DMS 273 treated with DMSO at 0.1 percent for 48 hours (cell line): ENCODE measurements at regions not wholly inside any gene's neighbourhood (a gene's known extent, or its start where the extent isn't known, plus 50 kb on each side); places are given as distances from the start of the nearest gene placed in this dataset.

Source experiments
- DNase-seq: peaks from one replicate; lab custom pipeline; 2025; lab: John Stamatoyannopoulos, UW

DNA sequence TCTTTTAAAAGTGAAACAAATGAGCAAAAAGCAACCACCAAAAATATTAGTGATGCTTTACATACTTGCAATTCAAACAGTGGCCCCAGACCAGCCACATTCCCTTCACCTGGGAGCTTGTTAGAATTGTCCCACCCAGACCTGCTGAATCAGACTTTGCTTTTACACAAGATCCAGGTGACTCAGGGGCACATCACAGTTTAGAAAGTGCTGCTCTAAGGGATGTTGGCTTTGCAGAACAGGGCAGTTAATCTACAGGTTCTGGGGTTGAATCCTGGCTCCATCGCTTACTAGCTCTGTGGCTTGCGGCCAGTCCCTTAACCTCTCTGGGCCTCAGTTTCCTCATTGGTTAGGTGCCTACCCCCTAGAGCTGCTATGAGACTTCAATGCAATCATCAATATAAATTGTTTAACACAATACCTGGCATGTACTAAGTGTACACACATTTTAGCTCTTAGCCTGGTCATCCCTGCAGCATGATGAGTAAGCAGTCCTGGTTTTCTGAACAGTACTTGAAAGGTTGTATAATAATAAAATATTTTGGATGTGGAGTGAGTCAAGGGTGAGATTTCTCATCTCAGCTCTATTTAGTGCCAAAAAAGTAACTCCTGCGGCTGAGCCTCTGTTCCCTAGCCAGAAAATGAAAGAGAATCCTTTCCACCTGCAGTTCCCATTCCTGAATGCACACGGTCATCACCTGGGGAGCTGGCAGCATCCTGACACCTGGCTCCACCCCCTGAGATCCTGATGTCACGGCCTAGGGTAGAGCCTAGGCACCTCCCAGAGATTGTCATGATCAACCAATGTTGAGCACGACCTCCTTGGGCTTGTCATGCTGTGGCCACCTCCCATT lies 162.7 kb downstream of the ANKRD60 start:
- no peak for DNase-seq

- DNase-seq, result no peak
Observed at GRCh38 chr20:58064411-58065010, 163.9 kb downstream of the ANKRD60 start.

GRCh38 chr20:58059260-58059544 lies 169.3 kb downstream of the ANKRD60 start:
- no peak for DNase-seq

DNA sequence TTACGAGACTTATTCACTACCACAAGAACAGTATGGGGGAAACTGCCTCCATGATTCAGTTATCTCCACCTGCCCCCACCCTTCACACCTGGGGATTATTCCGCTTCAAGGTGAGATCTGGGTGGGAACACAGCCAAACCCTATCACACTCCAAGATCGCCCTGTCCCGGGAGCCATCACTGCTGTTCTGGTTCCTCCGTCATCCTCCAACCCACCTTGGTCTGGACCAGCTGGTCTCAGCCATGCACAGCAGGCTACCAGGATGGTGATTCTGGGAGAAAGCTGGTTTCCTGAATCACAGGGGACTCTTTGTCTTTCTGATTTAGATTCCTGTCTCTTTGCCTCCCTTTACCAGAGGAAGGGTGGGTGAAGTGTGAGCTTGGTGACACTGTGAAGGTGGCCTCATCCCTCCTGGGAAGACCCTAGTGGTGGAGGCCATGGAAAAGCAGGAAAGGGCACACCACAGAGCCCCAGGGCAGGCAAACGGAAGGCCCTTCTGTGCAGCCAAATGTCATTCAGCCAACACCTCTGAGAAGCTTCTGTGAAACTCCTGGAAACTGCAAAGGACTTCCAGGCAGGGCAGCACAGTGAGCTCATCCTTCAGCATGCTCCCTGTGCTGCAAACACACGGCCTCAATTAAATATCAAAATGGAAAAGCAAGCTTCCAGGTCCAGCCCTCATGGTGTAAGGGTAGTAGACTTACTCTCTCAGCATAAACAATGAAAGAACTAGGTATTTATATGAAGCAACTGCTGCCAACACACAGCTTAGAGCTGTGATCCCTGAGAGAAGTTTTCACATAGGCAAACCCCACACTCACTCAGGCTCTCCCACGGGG lies 169.8 kb downstream of the ANKRD60 start:
- no peak for DNase-seq

- DNase-seq, result no peak
Observed at GRCh38 chr20:58056921-58057686, 171.3 kb downstream of the ANKRD60 start.

GRCh38 chr20:58056021-58056591 lies 172.3 kb downstream of the ANKRD60 start:
- DNase-seq, result no peak

- no peak for DNase-seq
Observed at GRCh38 chr20:58054780-58055373, 173.6 kb downstream of the ANKRD60 start.

- DNase-seq, result no peak
Observed at GRCh38 chr20:58054082-58054779, 174.2 kb downstream of the ANKRD60 start.

DNA sequence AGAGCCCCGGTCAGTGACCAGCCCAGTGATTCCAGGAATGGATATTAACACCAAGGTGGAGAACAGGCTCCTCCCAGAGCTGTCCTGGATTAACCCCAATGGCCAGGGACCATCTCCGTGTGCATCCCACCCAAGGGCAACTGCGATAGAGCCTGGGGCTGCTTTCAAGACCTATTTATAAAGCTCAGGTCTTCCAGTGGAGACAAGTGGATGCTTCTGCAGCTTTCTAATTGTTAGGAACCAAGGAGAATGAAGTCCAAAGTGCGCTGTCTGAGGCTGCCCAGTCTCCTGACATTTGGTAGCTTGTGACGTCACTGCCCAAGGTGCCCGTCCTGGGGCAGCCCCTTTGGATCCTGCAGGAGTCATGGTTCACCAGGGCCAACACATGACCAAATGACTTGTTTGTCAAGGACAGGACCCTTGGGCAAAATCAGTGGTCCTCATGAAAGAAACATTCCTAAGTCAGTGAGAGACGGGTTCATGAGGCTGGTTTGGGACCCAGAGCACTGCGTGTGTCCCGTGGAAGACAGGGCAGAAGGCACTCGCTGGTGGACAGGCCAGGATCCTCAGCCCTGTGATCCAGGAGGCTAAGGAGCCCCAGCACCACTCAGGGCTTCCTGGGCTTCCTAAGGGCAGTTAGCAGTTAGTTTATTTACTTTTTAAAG lies 174.9 kb downstream of the ANKRD60 start:
- no peak for DNase-seq

- no peak for DNase-seq
Observed at GRCh38 chr20:58051367-58051766, 177.1 kb downstream of the ANKRD60 start.

DNA sequence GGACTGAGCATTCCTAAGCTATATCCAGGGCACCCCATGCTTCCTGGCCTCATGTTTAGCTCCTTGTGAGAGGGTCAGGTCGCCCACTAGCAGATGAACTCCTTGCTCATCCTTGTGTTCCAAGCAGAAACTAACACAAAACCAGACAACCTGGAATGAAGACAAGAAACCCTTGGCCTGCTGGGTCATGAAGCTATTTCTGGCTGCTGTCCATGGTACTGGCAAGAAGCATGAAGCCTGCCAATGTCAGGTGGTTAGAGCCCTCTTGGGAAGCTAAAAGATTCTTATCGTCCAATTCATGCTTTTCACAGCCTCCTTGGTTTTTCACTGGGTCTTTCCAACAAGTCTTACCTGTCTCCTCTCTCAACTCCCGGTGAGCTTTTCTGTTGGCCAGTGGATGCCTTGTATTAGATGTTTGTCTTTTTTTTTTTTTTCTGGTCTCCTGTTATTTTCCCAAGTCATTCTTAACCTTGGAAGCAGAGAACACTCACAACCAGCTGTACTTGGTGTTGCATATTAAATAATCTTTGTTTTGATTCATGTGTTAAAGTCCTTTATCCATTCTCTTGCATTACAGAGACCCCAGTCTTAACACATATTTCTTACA lies 180.3 kb downstream of the ANKRD60 start:
- DNase-seq, result no peak

- no peak for DNase-seq
Observed at GRCh38 chr20:58046311-58046710, 182.1 kb downstream of the ANKRD60 start.

DNA sequence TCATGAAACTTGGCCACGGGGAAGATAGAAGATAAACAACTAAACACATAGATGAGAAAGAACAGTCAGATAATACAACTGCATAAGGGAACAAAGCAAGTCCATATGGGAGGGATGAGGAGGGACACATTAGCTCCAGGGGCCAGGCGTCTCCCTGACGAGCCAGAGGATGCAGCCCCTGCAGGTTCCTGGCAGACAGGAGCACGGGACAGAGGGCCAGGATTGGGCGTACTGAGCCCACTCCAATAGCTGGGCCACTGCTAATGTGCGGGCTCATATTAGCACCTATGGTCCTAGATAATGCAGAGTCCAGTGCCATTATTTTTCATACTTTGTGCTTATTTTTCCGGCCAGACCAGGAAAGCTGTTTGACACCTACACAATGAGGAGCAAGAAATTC lies 182.9 kb downstream of the ANKRD60 start:
- DNase-seq, result no peak

DNA sequence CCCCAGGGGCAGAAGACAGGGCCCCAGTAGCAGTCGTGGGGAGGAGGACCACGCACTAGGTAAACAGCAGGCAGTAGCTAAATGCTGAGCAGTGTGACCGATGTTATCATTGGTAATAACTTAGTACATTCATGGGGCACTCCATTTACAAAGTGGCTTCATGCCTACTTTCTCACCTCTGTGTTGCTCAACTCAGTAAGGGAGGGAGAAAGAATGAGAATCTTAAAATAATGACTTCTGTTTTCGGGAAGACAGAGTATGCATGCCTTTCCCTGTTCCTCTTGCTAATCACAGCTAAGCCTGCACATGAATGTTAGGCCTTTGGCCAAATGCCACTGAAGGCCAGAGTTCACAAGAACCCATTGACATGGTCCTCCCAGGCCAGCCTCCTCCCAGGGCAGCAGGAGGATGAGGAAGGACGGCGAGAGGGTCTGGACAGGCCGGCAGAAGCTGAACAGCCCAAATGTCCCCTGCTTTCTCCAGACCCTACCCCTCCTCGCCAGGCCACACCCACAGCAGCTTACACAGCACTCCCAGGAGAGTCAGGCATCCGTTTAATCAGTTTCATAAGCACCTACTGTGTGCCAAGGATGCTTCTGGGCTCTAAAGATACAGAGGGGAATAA lies 183.4 kb downstream of the ANKRD60 start:
- no peak for DNase-seq

- no peak for DNase-seq
Observed at GRCh38 chr20:58044286-58044685, 184.2 kb downstream of the ANKRD60 start.

- no peak for DNase-seq
Observed at GRCh38 chr20:58043236-58044140, 185.0 kb downstream of the ANKRD60 start.

DNA sequence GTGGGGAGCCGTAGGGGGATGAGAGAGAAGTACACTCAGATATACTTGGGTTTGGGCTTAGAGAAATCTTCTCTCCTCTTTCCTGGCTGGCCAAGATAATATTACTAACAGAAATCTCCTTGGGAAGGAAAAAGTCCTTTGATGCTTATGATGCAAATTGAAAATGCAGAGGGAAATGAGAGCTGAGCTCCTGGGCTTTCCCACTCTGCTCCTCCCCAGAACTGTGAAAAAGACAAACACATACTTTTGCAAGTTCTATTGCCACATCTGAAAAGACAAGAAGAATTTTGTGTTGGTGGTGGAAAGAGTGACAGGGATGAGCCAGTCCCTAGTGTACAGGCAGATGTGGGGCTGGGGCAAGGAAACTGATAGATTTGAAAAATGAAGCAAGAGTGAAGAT lies 185.9 kb downstream of the ANKRD60 start:
- DNase-seq, result no peak
